ENCODE measurements at regions not wholly inside any gene's neighbourhood (a gene's known extent, or its start where the extent isn't known, plus 50 kb on each side); places are given as distances from the start of the nearest gene placed in this dataset.
A peak's percentile ranks its signal among the peaks of the same experiment; 100 is the strongest.

- intact Hi-C loops (cut with micrococcal nuclease): no loop called here
- DNase-seq (no peak), ATAC-seq (no peak)
These were observed 234.2 kb upstream of the FOXQ1 start for GRCh38 chr6:1077478-1078416.

GRCh38 chr6:1076531-1077459, 235.1 kb upstream of the FOXQ1 start:
- DNase-seq: no peak
- intact Hi-C loops (cut with micrococcal nuclease): no loop called here
- ATAC-seq: no peak

- intact Hi-C loops (cut with micrococcal nuclease): no loop called here
- DNase-seq: no peak
- ATAC-seq: no peak
These were observed 236.0 kb upstream of the FOXQ1 start for GRCh38 chr6:1075880-1076279.

GRCh38 chr6:1075444-1075843, 236.5 kb upstream of the FOXQ1 start:
- intact Hi-C loops (cut with micrococcal nuclease): no loop called here
- ATAC-seq (no peak), DNase-seq (no peak)

GRCh38 chr6:1070085-1070521, 241.8 kb upstream of the FOXQ1 start:
- DNase-seq: peak; percentile 41
- ATAC-seq: peak; percentile 77
- intact Hi-C loops (cut with micrococcal nuclease): no loop called here

- no peak for DNase-seq
- intact Hi-C loops (cut with micrococcal nuclease): no loop called here
- no peak for ATAC-seq
These were observed 243.0 kb upstream of the FOXQ1 start for GRCh38 chr6:1068905-1069304.

- DNase-seq (no peak), ATAC-seq (no peak)
- intact Hi-C loops (cut with micrococcal nuclease): no loop called here
These were observed 243.8 kb upstream of the FOXQ1 start for GRCh38 chr6:1068068-1068467.

- ATAC-seq (no peak), DNase-seq (no peak)
- intact Hi-C loops (cut with micrococcal nuclease): no loop called here
These were observed 244.6 kb upstream of the FOXQ1 start for GRCh38 chr6:1067346-1067745.

- no peak for ATAC-seq
- DNase-seq: no peak
- intact Hi-C loops (cut with micrococcal nuclease): no loop called here
These were observed 245.3 kb upstream of the FOXQ1 start for GRCh38 chr6:1066449-1067090.

- DNase-seq (no peak), ATAC-seq (no peak)
- intact Hi-C loops (cut with micrococcal nuclease): no loop called here
These were observed 245.9 kb upstream of the FOXQ1 start for GRCh38 chr6:1065986-1066385.

GRCh38 chr6:1063671-1064355, 248.1 kb upstream of the FOXQ1 start:
- DNase-seq (no peak), ATAC-seq (no peak)
- intact Hi-C loops (cut with micrococcal nuclease): no loop called here

GRCh38 chr6:1062786-1063545, 248.9 kb upstream of the FOXQ1 start:
- ATAC-seq (no peak), DNase-seq (no peak)
- intact Hi-C loops (cut with micrococcal nuclease): no loop called here

- no peak for DNase-seq
- no peak for ATAC-seq
- intact Hi-C loops (cut with micrococcal nuclease): no loop called here
These were observed 252.3 kb upstream of the FOXQ1 start for GRCh38 chr6:1059596-1059995.

- ATAC-seq (no peak), DNase-seq (no peak)
- intact Hi-C loops (cut with micrococcal nuclease): no loop called here
These were observed 254.3 kb upstream of the FOXQ1 start for GRCh38 chr6:1057490-1058135.

GRCh38 chr6:1055015-1055921, 256.6 kb upstream of the FOXQ1 start:
- intact Hi-C loops (cut with micrococcal nuclease): no loop called here
- ATAC-seq (no peak), DNase-seq (no peak)

GRCh38 chr6:1054653-1055014, 257.3 kb upstream of the FOXQ1 start:
- intact Hi-C loops (cut with micrococcal nuclease): no loop called here
- DNase-seq (no peak), ATAC-seq (no peak)

GRCh38 chr6:1053586-1053985, 258.3 kb upstream of the FOXQ1 start:
- DNase-seq: no peak
- intact Hi-C loops (cut with micrococcal nuclease): no loop called here
- ATAC-seq: no peak

Measured in left ventricle myocardium superior (tissue), 1 donor.